AG09309 (cell line): ENCODE measurements at regions not wholly inside any gene's neighbourhood (a gene's known extent, or its start where the extent isn't known, plus 50 kb on each side); places are given as distances from the start of the nearest gene placed in this dataset.

Experiments
- DNase-seq: peaks from one replicate; pipeline ENCODE4 v3.0.0-alpha.2; 2010; ENCODE audit warnings: low read depth
- H3K4me3 ChIP-seq: 2 replicates; pipeline ENCODE4 v1.5.1; 2011; ENCODE audit warnings: mild to moderate bottlenecking, low read depth, low read length, moderate library complexity; ENCODE audit not compliant: control insufficient read depth
- TF ChIP-seq, protein P1 (sequence below): IDR thresholded peaks from 2 replicates; pipeline ENCODE4 v1.5.1; 2011; ENCODE audit warnings: mild to moderate bottlenecking, low read depth, low read length, inconsistent platforms; ENCODE audit not compliant: insufficient read depth, control insufficient read depth; ENCODE audit errors: missing control alignments

DNA sequence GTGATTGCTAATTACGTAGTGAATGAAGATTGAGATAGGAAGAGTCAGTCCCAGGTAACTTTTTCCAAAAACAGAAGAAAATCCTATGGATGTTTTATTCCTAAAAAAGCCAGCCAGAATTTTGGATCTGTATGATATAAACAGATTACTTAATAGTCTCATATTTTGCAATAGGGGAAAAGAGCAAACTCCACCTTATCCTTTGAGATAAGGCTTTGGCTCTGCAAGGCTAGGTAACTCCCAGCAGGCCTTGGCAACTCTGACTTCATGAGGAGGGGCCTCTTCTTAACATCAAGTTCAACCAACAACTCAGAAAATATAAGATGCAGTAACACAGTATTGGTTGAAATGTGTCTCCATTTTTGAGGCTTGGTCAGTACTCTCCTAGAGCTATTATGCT, 98.7 kb upstream of the SLC4A4 start:
- DNase-seq = no peak

DNA sequence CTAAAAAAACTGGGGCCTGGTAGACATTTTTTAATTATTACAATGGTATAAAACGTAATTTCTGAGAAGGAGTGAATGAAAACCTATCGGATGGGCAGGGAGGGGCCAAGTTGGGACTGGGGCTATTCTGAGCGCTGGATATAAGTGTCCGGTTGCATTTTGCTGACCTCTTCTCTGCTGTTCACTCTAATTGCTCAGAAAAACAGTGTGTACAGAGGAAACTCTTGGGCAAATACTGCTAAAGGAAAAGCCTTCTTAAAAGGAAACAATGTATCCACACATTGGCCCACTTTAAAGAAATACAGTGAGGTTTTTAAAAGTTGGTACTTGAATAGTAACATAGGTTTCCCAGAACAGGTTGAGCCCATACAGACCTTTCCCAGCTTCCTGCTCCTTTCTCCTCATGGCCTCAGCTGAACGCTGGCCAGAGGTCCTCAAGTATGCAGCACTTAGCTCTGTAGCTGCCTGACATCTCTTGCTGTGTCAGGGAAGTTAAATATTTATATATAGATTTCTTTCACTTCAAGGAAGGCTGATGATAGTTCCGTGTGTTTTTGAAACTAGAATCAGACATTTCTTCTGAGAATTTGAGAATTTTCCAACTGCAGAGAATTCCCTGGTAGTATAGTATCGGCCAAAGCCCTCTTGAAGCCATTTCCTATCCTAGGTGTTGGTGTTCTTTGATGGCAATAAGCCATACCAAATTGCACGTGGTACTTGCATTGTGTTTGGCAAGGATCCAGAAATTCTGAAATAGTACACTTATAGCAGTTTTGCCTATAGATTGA, 97.1 kb upstream of the SLC4A4 start:
- H3K4me3 ChIP-seq = no peak overlapping the region
- no peak for DNase-seq
- TF ChIP-seq, protein P1, sequence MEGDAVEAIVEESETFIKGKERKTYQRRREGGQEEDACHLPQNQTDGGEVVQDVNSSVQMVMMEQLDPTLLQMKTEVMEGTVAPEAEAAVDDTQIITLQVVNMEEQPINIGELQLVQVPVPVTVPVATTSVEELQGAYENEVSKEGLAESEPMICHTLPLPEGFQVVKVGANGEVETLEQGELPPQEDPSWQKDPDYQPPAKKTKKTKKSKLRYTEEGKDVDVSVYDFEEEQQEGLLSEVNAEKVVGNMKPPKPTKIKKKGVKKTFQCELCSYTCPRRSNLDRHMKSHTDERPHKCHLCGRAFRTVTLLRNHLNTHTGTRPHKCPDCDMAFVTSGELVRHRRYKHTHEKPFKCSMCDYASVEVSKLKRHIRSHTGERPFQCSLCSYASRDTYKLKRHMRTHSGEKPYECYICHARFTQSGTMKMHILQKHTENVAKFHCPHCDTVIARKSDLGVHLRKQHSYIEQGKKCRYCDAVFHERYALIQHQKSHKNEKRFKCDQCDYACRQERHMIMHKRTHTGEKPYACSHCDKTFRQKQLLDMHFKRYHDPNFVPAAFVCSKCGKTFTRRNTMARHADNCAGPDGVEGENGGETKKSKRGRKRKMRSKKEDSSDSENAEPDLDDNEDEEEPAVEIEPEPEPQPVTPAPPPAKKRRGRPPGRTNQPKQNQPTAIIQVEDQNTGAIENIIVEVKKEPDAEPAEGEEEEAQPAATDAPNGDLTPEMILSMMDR = no peak

More for the DNA sequence above, 98.7 kb upstream of the SLC4A4 start:
- TF ChIP-seq, protein P1 = no peak
- H3K4me3 ChIP-seq = no peak overlapping the region

- DNase-seq = no peak
- no peak overlapping the region for H3K4me3 ChIP-seq
- TF ChIP-seq, protein P1 = no peak
Measured at GRCh38 chr4:71243091-71243833, 95.6 kb upstream of the SLC4A4 start.

GRCh38 chr4:71247706-71248105, 91.1 kb upstream of the SLC4A4 start:
- DNase-seq = no peak
- no peak overlapping the region for H3K4me3 ChIP-seq
- TF ChIP-seq, protein P1 = no peak

GRCh38 chr4:71251261-71251660, 87.6 kb upstream of the SLC4A4 start:
- peak; percentile 52 for DNase-seq
- no peak overlapping the region for H3K4me3 ChIP-seq
- TF ChIP-seq, protein P1 = no peak

- TF ChIP-seq, protein P1 = no peak
- no peak overlapping the region for H3K4me3 ChIP-seq
- DNase-seq = no peak
Measured at GRCh38 chr4:71253545-71253944, 85.3 kb upstream of the SLC4A4 start.
